H1 (cell line): ENCODE measurements at regions not wholly inside any gene's neighbourhood (a gene's known extent, or its start where the extent isn't known, plus 50 kb on each side); places are given as distances from the start of the nearest gene placed in this dataset.

Source experiments
- BRCA1 ChIP-seq: IDR thresholded peaks from 2 replicates; pipeline ENCODE4 v1.6.1; 2012; ENCODE audit warnings: low read depth, low read length, improper control_type of control experiment
- E2F6 ChIP-seq: IDR thresholded peaks from 2 replicates; pipeline ENCODE4 v1.6.1; 2012; ENCODE audit warnings: inconsistent platforms
- PHF8 ChIP-seq: fragments of 200-600 bp; sonication (generic); conservative IDR thresholded peaks from 2 replicates; pipeline ENCODE4 v1.7.1; 2012; ENCODE audit warnings: low read depth, mild to moderate bottlenecking, inconsistent platforms, low read length, moderate library complexity
- SIX5 ChIP-seq: IDR thresholded peaks from 2 replicates; pipeline ENCODE4 v1.6.1; 2011; ENCODE audit warnings: mild to moderate bottlenecking, low read depth, low read length

GRCh38 chr4:20612313-20612712 lies 87.9 kb upstream of the PACRGL start (continued):
- TF ChIP-seq E2F6 (no peak), BRCA1 (no peak), SIX5 (no peak), PHF8 (no peak)
- TF ChIP-seq, all 59 proteins: peak for 0
